ENCODE measurements at regions not wholly inside any gene's neighbourhood (a gene's known extent, or its start where the extent isn't known, plus 50 kb on each side); places are given as distances from the start of the nearest gene placed in this dataset.

DNA sequence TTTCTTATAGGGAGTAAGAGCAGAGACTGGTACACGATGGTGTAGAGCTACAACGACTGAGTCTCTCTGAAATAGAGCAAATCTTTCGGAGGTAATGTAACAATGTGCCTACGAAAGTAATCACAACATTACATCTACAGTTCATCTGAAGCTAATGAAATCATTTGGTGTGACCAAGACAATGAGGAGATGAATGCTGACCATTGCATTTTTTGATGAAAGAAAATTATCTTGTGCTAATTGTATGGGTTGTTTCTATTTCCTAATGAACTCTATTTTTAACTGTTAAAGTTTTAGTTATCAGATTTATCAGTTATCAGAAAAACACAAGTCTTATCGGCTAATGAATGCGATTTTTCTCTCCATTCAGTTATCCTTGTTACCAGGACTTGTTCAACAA lies 913.4 kb downstream of the SLITRK6 start:
- H3K27me3 ChIP-seq (ENCODE audit: control insufficient read depth, insufficient read depth, low read length), result no peaks in the 10 kb centered on the region
- H3K36me3 ChIP-seq (ENCODE audit: control insufficient read depth, insufficient read depth, low read length), result no peaks in the 10 kb centered on the region
- H3K27ac ChIP-seq (ENCODE audit: low read depth, low read length), result no peak overlapping the region
- no peaks in the 10 kb centered on the region for H3K9me3 ChIP-seq (ENCODE audit: control insufficient read depth, insufficient read depth, low read length)
- no peak overlapping the region for H3K4me3 ChIP-seq (ENCODE audit: low read depth, low read length)
- no CpG with 5 or more reads among the region's 6 CpGs for WGBS (ENCODE audit: insufficient coverage)
- no peaks in the 10 kb centered on the region for H3K4me1 ChIP-seq (ENCODE audit: control insufficient read depth, insufficient read depth, low read length)
- DNase-seq (ENCODE audit: low read depth in 4 of 6, low spot score in 6 of 6), result no peak

DNA sequence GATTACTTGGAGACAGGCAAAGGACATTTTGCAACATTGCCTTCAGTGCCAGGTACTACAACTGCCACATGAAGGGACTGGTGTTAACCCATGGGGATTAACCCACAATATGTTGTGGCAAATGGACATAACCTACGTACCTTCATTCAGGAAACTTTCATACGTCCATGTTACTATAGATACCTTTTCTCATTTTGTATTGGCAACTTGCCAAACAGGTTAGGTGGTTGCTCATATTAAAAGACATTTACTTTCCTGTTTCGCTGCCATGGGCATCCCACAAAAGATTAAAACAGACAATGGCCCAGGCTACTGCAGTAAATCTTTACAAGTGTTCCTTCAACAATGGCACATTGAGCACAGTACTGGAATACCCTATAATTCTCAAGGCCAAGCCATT lies 925.3 kb downstream of the SLITRK6 start:
- Histone ChIP-seq H3K36me3 (ENCODE audit: control insufficient read depth, insufficient read depth, low read length) (no peaks in the 10 kb centered on the region), H3K27me3 (ENCODE audit: control insufficient read depth, insufficient read depth, low read length) (no peaks in the 10 kb centered on the region), H3K27ac (ENCODE audit: low read depth, low read length) (no peak overlapping the region), H3K9me3 (ENCODE audit: control insufficient read depth, insufficient read depth, low read length) (no peaks in the 10 kb centered on the region), H3K4me1 (ENCODE audit: control insufficient read depth, insufficient read depth, low read length) (no peaks in the 10 kb centered on the region), H3K4me3 (ENCODE audit: low read depth, low read length) (no peak overlapping the region)
- no peak for DNase-seq (ENCODE audit: low read depth in 4 of 6, low spot score in 6 of 6)
- 29% methylated on average over 1 of the region's 3 CpGs for WGBS (ENCODE audit: insufficient coverage)

DNA sequence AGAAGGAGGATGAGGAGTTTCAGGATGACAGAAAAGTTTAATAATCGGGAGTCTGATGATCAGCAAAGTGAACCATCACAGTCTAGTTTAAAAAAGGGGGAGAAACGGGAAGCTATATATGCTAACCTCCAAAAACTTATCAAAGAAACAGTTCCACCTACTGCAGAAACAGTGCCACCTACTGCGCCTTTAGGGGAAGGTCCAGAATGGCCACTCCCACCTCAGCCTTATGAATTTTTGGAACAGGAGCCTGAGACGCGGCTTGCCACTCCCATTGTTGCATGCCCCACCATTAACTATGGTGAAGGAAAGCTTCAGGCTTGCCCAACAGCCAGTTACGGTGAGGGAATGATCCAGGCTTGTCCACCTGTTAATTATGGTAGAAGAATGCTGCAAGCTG lies 929.0 kb downstream of the SLITRK6 start:
- Histone ChIP-seq H3K9me3 (ENCODE audit: control insufficient read depth, insufficient read depth, low read length) (no peaks in the 10 kb centered on the region), H3K27me3 (ENCODE audit: control insufficient read depth, insufficient read depth, low read length) (no peaks in the 10 kb centered on the region), H3K36me3 (ENCODE audit: control insufficient read depth, insufficient read depth, low read length) (no peaks in the 10 kb centered on the region), H3K4me1 (ENCODE audit: control insufficient read depth, insufficient read depth, low read length) (no peaks in the 10 kb centered on the region), H3K27ac (ENCODE audit: low read depth, low read length) (no peak overlapping the region), H3K4me3 (ENCODE audit: low read depth, low read length) (no peak overlapping the region)
- 100% methylated on average over 2 of the region's 6 CpGs for WGBS (ENCODE audit: insufficient coverage)
- no peak for DNase-seq (ENCODE audit: low read depth in 4 of 6, low spot score in 6 of 6)

DNA sequence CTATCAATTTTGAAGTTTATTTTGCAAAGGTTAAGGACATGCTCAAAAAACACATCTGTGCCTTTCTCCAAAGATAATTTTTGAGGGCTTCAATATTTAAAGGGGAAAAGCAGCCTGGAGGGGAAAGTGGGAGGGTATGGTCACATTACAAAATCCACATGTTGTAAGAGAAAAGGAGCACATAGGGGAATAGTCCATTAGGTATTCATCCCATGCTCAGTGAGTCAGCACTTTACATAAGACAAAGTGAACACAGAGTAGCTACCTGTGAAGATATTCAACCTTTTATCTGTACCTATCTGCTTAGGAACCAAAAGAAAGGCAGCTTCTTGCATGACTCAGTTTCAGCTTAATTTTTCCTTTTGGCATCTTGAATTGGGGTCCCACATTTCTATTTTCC lies 932.0 kb downstream of the SLITRK6 start:
- no peaks in the 10 kb centered on the region for H3K27me3 ChIP-seq (ENCODE audit: control insufficient read depth, insufficient read depth, low read length)
- no peaks in the 10 kb centered on the region for H3K36me3 ChIP-seq (ENCODE audit: control insufficient read depth, insufficient read depth, low read length)
- H3K4me1 ChIP-seq (ENCODE audit: control insufficient read depth, insufficient read depth, low read length), result no peaks in the 10 kb centered on the region
- H3K27ac ChIP-seq (ENCODE audit: low read depth, low read length), result no peak overlapping the region
- H3K4me3 ChIP-seq (ENCODE audit: low read depth, low read length), result no peak overlapping the region
- H3K9me3 ChIP-seq (ENCODE audit: control insufficient read depth, insufficient read depth, low read length), result no peaks in the 10 kb centered on the region
- DNase-seq (ENCODE audit: low read depth in 4 of 6, low spot score in 6 of 6), result no peak

DNA sequence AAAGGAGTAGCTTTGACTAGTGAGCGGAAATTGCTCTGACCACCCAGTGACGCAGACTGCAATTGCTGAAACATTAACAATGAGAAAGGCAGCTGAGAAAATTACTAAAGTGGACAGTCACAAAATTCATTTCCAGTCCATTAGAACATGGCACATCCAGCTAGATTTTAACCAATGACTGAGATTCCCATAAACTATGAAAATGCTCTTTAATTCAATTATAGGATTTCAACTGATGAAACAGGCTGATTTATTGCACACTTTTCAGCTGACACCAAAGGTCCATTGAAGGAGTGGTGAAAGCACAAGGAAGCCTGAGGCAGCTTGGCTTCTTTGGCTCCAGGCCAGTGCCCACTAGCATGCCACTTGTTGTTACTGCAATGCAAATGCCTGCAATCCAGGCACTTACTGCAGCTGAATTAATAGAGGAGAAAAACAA lies 933.4 kb downstream of the SLITRK6 start:
- Histone ChIP-seq H3K9me3 (ENCODE audit: control insufficient read depth, insufficient read depth, low read length) (no peaks in the 10 kb centered on the region), H3K27me3 (ENCODE audit: control insufficient read depth, insufficient read depth, low read length) (no peaks in the 10 kb centered on the region), H3K4me3 (ENCODE audit: low read depth, low read length) (no peak overlapping the region), H3K27ac (ENCODE audit: low read depth, low read length) (peak overlapping the region; percentile 42), H3K4me1 (ENCODE audit: control insufficient read depth, insufficient read depth, low read length) (no peaks in the 10 kb centered on the region), H3K36me3 (ENCODE audit: control insufficient read depth, insufficient read depth, low read length) (no peaks in the 10 kb centered on the region)
- peak; percentile 67 to 92 (median 80) for DNase-seq (ENCODE audit: low read depth in 4 of 6, low spot score in 6 of 6)
- WGBS (ENCODE audit: insufficient coverage), result 17% methylated on average over 1 of the region's 2 CpGs

DNA sequence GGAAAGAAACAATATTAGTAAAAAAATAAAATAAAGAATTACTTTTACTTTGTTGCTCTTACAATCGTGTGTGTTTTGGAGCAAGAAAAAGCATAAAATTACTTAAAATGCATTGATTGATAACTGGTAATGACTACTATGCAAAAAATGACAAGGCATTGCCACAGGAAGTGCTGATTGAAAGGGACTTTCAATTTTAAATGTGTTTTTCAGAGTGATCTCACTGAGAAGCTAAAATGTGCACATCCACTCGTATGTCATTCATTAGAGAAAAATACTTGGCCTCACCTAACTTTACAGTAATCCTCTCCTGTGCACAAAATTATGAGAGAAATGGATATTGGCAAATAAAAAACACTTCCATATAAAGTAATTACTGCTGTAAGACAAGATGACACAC lies 934.9 kb downstream of the SLITRK6 start:
- Histone ChIP-seq H3K27ac (ENCODE audit: low read depth, low read length) (no peak overlapping the region), H3K27me3 (ENCODE audit: control insufficient read depth, insufficient read depth, low read length) (no peaks in the 10 kb centered on the region), H3K9me3 (ENCODE audit: control insufficient read depth, insufficient read depth, low read length) (no peaks in the 10 kb centered on the region), H3K4me1 (ENCODE audit: control insufficient read depth, insufficient read depth, low read length) (no peaks in the 10 kb centered on the region), H3K36me3 (ENCODE audit: control insufficient read depth, insufficient read depth, low read length) (no peaks in the 10 kb centered on the region), H3K4me3 (ENCODE audit: low read depth, low read length) (no peak overlapping the region)
- no CpG with 5 or more reads among the region's 2 CpGs for WGBS (ENCODE audit: insufficient coverage)
- DNase-seq (ENCODE audit: low read depth in 4 of 6, low spot score in 6 of 6), result no peak

DNA sequence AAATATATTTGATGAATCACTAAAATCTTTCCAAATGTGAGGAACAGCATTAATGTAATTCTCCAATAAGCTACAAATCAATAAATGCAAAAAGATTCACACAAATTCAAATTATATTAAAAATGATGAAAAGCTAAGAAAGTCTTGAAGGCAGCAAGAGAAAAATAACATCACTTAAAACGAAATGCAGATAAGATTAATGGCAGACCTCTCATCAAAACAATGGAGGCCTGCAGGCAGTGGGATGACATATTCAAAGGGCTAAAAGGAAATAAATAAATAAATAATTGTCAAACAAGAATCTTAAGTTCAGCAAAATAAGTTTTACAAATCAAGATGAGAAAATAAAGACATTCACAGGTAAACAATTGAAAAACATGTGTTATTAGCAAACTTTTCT lies 952.1 kb downstream of the SLITRK6 start:
- WGBS (ENCODE audit: insufficient coverage), result no CpG with 5 or more reads among the region's 1 CpG
- peaks cover 1% of the 10 kb centered on the region for H3K9me3 ChIP-seq (ENCODE audit: control insufficient read depth, insufficient read depth, low read length)
- H3K36me3 ChIP-seq (ENCODE audit: control insufficient read depth, insufficient read depth, low read length), result no peaks in the 10 kb centered on the region
- H3K27ac ChIP-seq (ENCODE audit: low read depth, low read length), result no peak overlapping the region
- no peak for DNase-seq (ENCODE audit: low read depth in 4 of 6, low spot score in 6 of 6)
- H3K4me3 ChIP-seq (ENCODE audit: low read depth, low read length), result no peak overlapping the region
- no peaks in the 10 kb centered on the region for H3K27me3 ChIP-seq (ENCODE audit: control insufficient read depth, insufficient read depth, low read length)
- no peaks in the 10 kb centered on the region for H3K4me1 ChIP-seq (ENCODE audit: control insufficient read depth, insufficient read depth, low read length)

DNA sequence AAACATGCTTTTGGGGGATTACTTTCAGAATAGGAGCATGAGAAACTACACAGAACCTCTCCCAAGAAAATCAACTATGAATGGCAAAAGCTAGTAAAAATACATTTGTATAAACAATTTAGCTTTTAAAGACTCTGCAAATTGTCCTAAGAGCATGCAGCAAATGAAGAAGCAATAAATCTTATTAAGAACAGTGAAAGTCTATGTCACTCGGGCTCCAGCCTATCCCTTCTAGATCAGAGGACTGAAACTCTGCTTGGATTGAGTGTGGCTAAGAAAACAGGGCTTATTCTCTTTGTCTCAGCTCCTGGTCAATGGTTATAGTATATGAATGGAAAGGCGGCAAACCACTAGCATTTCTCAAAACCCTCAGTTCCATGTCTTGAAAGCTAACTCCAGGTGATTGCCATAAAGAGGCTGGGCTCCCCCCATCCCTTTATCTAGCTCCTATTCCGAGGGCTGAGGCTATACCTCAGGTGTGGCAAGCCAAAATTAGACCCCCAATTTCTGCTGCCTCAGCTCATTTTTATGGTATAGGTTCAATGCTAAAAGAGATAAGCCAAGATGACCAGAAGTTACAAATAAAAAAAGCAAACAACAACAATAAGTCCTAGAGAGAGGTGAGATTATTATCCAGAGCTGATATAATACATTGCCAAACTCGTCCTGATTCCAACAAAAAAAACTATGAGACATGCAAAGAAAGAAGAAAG lies 953.2 kb downstream of the SLITRK6 start:
- Histone ChIP-seq H3K27me3 (ENCODE audit: control insufficient read depth, insufficient read depth, low read length) (no peaks in the 10 kb centered on the region), H3K4me3 (ENCODE audit: low read depth, low read length) (no peak overlapping the region), H3K4me1 (ENCODE audit: control insufficient read depth, insufficient read depth, low read length) (no peaks in the 10 kb centered on the region), H3K27ac (ENCODE audit: low read depth, low read length) (no peak overlapping the region), H3K9me3 (ENCODE audit: control insufficient read depth, insufficient read depth, low read length) (peaks cover 1% of the 10 kb centered on the region), H3K36me3 (ENCODE audit: control insufficient read depth, insufficient read depth, low read length) (no peaks in the 10 kb centered on the region)
- no peak for DNase-seq (ENCODE audit: low read depth in 4 of 6, low spot score in 6 of 6)
- 50% methylated on average over 1 of the region's 4 CpGs for WGBS (ENCODE audit: insufficient coverage)

DNA sequence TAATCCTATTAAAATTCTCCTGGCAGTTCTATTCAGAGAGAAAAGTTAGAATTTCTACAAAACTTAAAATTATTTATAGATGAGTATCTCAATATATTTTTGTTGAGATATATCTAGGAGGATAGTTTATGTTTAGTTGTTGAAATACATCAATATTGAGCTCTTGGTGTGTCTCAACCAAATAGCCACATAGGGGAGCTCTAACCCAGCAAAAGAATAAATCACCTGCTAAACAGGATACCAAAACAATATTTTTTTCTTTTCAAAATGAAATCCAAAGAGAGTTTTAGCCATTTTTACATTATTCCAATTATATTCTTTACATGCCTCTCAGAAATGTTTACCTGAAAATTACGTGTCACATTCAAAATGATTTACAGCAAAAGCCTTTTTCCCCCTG lies 954.7 kb downstream of the SLITRK6 start:
- DNase-seq (ENCODE audit: low read depth in 4 of 6, low spot score in 6 of 6), result peak in 3 of 6 donors; percentile 26 to 81 (median 49)
- H3K27ac ChIP-seq (ENCODE audit: low read depth, low read length), result no peak overlapping the region
- H3K27me3 ChIP-seq (ENCODE audit: control insufficient read depth, insufficient read depth, low read length), result no peaks in the 10 kb centered on the region

DNA sequence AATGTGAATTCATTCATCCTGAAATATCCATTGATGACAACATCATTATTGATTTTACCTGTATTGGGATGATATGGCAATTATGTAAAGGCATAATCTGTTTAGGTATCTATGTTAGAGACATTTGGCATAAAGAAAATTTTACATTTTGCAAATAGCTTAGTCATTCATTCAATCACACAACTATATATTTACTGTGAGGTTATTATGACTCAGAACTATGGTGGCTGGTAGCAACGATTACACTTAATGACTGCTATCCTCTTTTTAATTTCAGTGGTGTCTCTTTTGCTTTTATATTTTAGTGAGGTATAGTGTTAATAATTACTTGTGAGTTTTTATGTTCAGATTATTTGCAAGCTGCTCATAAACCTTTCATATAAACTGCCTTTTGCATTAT lies 955.9 kb downstream of the SLITRK6 start:
- no peaks in the 10 kb centered on the region for H3K36me3 ChIP-seq (ENCODE audit: control insufficient read depth, insufficient read depth, low read length)
- WGBS (ENCODE audit: insufficient coverage), result no CpG with 5 or more reads among the region's 1 CpG
- DNase-seq (ENCODE audit: low read depth in 4 of 6, low spot score in 6 of 6), result no peak
- H3K9me3 ChIP-seq (ENCODE audit: control insufficient read depth, insufficient read depth, low read length), result peaks cover 1% of the 10 kb centered on the region
- H3K4me3 ChIP-seq (ENCODE audit: low read depth, low read length), result no peak overlapping the region
- H3K27ac ChIP-seq (ENCODE audit: low read depth, low read length), result no peak overlapping the region
- H3K4me1 ChIP-seq (ENCODE audit: control insufficient read depth, insufficient read depth, low read length), result no peaks in the 10 kb centered on the region
- H3K27me3 ChIP-seq (ENCODE audit: control insufficient read depth, insufficient read depth, low read length), result no peaks in the 10 kb centered on the region

More for the DNA sequence above, 954.7 kb downstream of the SLITRK6 start:
- no peaks in the 10 kb centered on the region for H3K36me3 ChIP-seq (ENCODE audit: control insufficient read depth, insufficient read depth, low read length)
- no peaks in the 10 kb centered on the region for H3K4me1 ChIP-seq (ENCODE audit: control insufficient read depth, insufficient read depth, low read length)
- whole genome bisulfite sequencing (ENCODE audit: insufficient coverage), result no CpG with 5 or more reads among the region's 1 CpG
- peaks cover 1% of the 10 kb centered on the region for H3K9me3 ChIP-seq (ENCODE audit: control insufficient read depth, insufficient read depth, low read length)
- H3K4me3 ChIP-seq (ENCODE audit: low read depth, low read length), result no peak overlapping the region

Measured in spinal cord (tissue), 9 donors.